ENCODE measurements at regions not wholly inside any gene's neighbourhood (a gene's known extent, or its start where the extent isn't known, plus 50 kb on each side); places are given as distances from the start of the nearest gene placed in this dataset.

DNA sequence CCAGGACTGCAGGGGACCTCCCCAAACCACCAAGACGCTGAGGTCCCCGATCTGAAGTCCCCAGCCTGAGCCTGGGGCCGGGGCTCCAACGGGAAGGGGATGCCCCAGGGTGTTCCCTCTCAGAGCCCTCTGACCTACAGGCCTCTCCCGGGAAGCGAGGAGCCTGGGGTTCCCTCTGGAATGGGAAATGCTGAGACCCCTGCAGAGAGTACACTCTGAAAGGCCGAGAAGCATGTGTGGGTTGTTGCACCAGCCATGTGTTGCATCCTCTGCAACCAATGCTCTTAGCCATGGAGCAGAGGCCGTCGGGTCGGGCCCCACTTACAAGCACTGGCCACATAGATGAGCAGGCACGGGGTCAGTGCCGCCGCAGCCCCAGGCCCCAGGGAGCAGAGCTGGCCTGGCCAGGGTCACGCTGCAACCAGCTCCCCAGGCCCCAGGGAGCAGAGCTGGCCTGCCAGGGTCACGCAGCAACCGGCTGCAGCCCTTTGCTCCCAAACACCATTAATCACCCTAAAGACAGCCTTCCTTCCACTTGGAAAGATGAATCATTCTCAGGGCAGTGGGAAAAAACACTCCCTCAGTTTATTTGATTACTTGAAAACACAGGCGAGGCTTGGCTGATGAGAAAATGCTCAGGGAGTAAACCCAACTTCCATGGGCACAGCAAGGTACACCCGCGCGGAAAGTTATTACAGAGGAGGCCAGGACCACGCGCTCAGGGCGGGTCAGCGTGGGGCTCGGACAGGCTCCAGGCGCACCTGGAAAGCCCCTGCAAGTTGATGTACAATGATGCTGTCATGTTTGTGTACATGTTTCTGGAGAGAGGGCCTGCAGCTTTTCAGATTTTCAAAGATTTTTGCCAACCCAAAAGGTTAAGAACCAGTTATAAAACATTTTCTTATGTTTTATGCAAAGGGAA lies 78.0 kb upstream of the AFDN start (continued):
- TF ChIP-seq, protein P1, sequence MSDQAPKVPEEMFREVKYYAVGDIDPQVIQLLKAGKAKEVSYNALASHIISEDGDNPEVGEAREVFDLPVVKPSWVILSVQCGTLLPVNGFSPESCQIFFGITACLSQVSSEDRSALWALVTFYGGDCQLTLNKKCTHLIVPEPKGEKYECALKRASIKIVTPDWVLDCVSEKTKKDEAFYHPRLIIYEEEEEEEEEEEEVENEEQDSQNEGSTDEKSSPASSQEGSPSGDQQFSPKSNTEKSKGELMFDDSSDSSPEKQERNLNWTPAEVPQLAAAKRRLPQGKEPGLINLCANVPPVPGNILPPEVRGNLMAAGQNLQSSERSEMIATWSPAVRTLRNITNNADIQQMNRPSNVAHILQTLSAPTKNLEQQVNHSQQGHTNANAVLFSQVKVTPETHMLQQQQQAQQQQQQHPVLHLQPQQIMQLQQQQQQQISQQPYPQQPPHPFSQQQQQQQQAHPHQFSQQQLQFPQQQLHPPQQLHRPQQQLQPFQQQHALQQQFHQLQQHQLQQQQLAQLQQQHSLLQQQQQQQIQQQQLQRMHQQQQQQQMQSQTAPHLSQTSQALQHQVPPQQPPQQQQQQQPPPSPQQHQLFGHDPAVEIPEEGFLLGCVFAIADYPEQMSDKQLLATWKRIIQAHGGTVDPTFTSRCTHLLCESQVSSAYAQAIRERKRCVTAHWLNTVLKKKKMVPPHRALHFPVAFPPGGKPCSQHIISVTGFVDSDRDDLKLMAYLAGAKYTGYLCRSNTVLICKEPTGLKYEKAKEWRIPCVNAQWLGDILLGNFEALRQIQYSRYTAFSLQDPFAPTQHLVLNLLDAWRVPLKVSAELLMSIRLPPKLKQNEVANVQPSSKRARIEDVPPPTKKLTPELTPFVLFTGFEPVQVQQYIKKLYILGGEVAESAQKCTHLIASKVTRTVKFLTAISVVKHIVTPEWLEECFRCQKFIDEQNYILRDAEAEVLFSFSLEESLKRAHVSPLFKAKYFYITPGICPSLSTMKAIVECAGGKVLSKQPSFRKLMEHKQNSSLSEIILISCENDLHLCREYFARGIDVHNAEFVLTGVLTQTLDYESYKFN (CRISPR knock-in tag; conservative IDR thresholded peaks at IDR 0.05), result peak; percentile 59
- no peak for TF ChIP-seq HMGXB3 (CRISPR knock-in tag; IDR thresholded peaks at IDR 0.05; ENCODE audit: borderline replicate concordance)
- no peak for TF ChIP-seq TARDBP (CRISPR knock-in tag; IDR thresholded peaks at IDR 0.05)
- no peak for TF ChIP-seq POLR2A (IDR thresholded peaks at IDR 0.05; ENCODE audit: insufficient read depth in 1 of 2, low read depth in 2 of 2, low read length in 2 of 2)
- TF ChIP-seq PRDM10 (CRISPR knock-in tag; IDR thresholded peaks at IDR 0.05; ENCODE audit: low read depth), result no peak
- no peak for TF ChIP-seq SRY (CRISPR knock-in tag; IDR thresholded peaks at IDR 0.05)
- TF ChIP-seq NR2F6 (IDR thresholded peaks at IDR 0.05), result peak; percentile 61
- peak; percentile 78 for TF ChIP-seq NR2F6 (CRISPR knock-in tag; IDR thresholded peaks at IDR 0.05)
- no peak for TF ChIP-seq ADNP (CRISPR knock-in tag; IDR thresholded peaks at IDR 0.05)
- no peak for TF ChIP-seq ZSCAN20 (CRISPR knock-in tag; IDR thresholded peaks at IDR 0.05; ENCODE audit: borderline replicate concordance)
- TF ChIP-seq NCOA5 (CRISPR knock-in tag; IDR thresholded peaks at IDR 0.05), result no peak
- TF ChIP-seq, protein P2, sequence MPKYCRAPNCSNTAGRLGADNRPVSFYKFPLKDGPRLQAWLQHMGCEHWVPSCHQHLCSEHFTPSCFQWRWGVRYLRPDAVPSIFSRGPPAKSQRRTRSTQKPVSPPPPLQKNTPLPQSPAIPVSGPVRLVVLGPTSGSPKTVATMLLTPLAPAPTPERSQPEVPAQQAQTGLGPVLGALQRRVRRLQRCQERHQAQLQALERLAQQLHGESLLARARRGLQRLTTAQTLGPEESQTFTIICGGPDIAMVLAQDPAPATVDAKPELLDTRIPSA (CRISPR knock-in tag; IDR thresholded peaks at IDR 0.05; ENCODE audit: borderline replicate concordance), result no peak
- TF ChIP-seq NR2F1 (CRISPR knock-in tag; IDR thresholded peaks at IDR 0.05), result peak in 1 of 2 experiments; percentile 37; a peak in 2 of 4 replicates
- TF ChIP-seq IKZF4 (CRISPR knock-in tag; IDR thresholded peaks at IDR 0.05; ENCODE audit: borderline replicate concordance, low read depth, not compliant biosample characterization), result no peak
- no peak for TF ChIP-seq RAD51 (IDR thresholded peaks at IDR 0.05; ENCODE audit: borderline replicate concordance)
- no peak for TF ChIP-seq ZNF530 (CRISPR knock-in tag; IDR thresholded peaks at IDR 0.05; ENCODE audit: low read depth)
- TF ChIP-seq TEAD3 (CRISPR knock-in tag; optimal IDR thresholded peaks at IDR 0.05; ENCODE audit: borderline replicate concordance), result no peak
